Mesenchymal stem cell (in vitro differentiated cells and primary cell): ENCODE measurements at regions not wholly inside any gene's neighbourhood (a gene's known extent, or its start where the extent isn't known, plus 50 kb on each side); places are given as distances from the start of the nearest gene placed in this dataset.

ENCODE experiments used
- DNase-seq: peaks from one replicate; pipeline ENCODE4 v3.0.0-alpha.2; 2013
- H2AFZ ChIP-seq: one replicate; pipeline ENCODE4 v1.6.1; 2013; ENCODE audit warnings: low read depth, mild to moderate bottlenecking, control low read depth, inconsistent platforms, low read length, moderate library complexity
- H2AK5ac ChIP-seq: 2 replicates; pipeline ENCODE4 v1.6.1; 2013; ENCODE audit warnings: low read length, moderate library complexity, mild to moderate bottlenecking, inconsistent platforms; ENCODE audit not compliant: severe bottlenecking
- H2BK120ac ChIP-seq: one replicate; pipeline ENCODE4 v1.6.1; 2013; ENCODE audit warnings: low read depth, mild to moderate bottlenecking, inconsistent platforms, low read length, moderate library complexity
- H2BK12ac ChIP-seq, 2 experiments: one replicate each; pipeline ENCODE4 v1.6.1; 2013; ENCODE audit warnings: inconsistent platforms in 2 of 2, low read length in 2 of 2, mild to moderate bottlenecking in 2 of 2, moderate library complexity in 2 of 2, control low read depth in 1 of 2
- H2BK15ac ChIP-seq: one replicate; pipeline ENCODE4 v1.6.1; 2013; ENCODE audit warnings: mild to moderate bottlenecking, low read depth, inconsistent platforms; ENCODE audit not compliant: poor library complexity, severe bottlenecking
- H2BK5ac ChIP-seq: 2 replicates; pipeline ENCODE4 v1.6.1; 2013; ENCODE audit warnings: low read depth, mild to moderate bottlenecking, low read length, control low read depth, inconsistent platforms; ENCODE audit not compliant: poor library complexity, severe bottlenecking
- H3K14ac ChIP-seq, 2 experiments: one replicate each; pipeline ENCODE4 v1.6.1; 2013; ENCODE audit warnings: inconsistent platforms in 2 of 2, low read length in 2 of 2, control low read depth in 1 of 2, mild to moderate bottlenecking in 1 of 2, moderate library complexity in 1 of 2
- H3K18ac ChIP-seq, 2 experiments: one replicate each; pipeline ENCODE4 v1.6.1; 2013; ENCODE audit warnings: inconsistent platforms in 2 of 2, low read length in 2 of 2, control low read depth in 1 of 2, low read depth in 1 of 2, mild to moderate bottlenecking in 1 of 2
- H3K23ac ChIP-seq, 2 experiments: one replicate each; pipeline ENCODE4 v1.6.1; 2013; ENCODE audit warnings: inconsistent platforms in 2 of 2, low read length in 2 of 2, mild to moderate bottlenecking in 2 of 2, moderate library complexity in 2 of 2, control low read depth in 1 of 2
- H3K27ac ChIP-seq: 2 replicates; pipeline ENCODE4 v1.5.1; 2013; ENCODE audit warnings: mild to moderate bottlenecking, moderate library complexity, low read length, control low read depth, inconsistent platforms; ENCODE audit not compliant: poor library complexity, severe bottlenecking
- H3K27me3 ChIP-seq, 2 experiments: 2 replicates each; pipeline versions ENCODE4 v1.6.1 to v1.7.0; 2013; ENCODE audit warnings: low read length in 2 of 2, mild to moderate bottlenecking in 2 of 2, moderate library complexity in 2 of 2, control low read depth in 1 of 2, inconsistent platforms in 1 of 2; ENCODE audit not compliant: control insufficient read depth in 1 of 2, insufficient read depth in 1 of 2
- H3K36me3 ChIP-seq, 2 experiments: 2 replicates each; pipeline versions ENCODE4 v1.6.1 to v1.7.0; 2013; ENCODE audit warnings: low read length in 2 of 2, control low read depth in 1 of 2, inconsistent platforms in 1 of 2, low read depth in 1 of 2, mild to moderate bottlenecking in 1 of 2; ENCODE audit not compliant: insufficient read depth in 2 of 2, control insufficient read depth in 1 of 2
- H3K4ac ChIP-seq, 2 experiments: one replicate each; pipeline ENCODE4 v1.6.1; 2013; ENCODE audit warnings: inconsistent platforms in 2 of 2, low read length in 2 of 2, mild to moderate bottlenecking in 2 of 2, moderate library complexity in 2 of 2, control low read depth in 1 of 2, low read depth in 1 of 2
- H3K4me1 ChIP-seq: 2 replicates; pipeline ENCODE4 v1.6.1; 2013; ENCODE audit warnings: low read depth, low read length, control low read depth; ENCODE audit not compliant: control insufficient read depth, insufficient read depth
- H3K4me2 ChIP-seq: 2 replicates; pipeline ENCODE4 v1.6.1; 2013; ENCODE audit warnings: low read length, mild to moderate bottlenecking, inconsistent platforms; ENCODE audit not compliant: poor library complexity, severe bottlenecking
- H3K4me3 ChIP-seq, 2 experiments: 2 replicates each; pipeline versions ENCODE4 v1.5.1 to v1.7.0; 2013; ENCODE audit warnings: low read length in 2 of 2, mild to moderate bottlenecking in 2 of 2, control low read depth in 1 of 2, low read depth in 1 of 2; ENCODE audit not compliant: insufficient read depth in 1 of 2
- H3K79me1 ChIP-seq: replicated peaks from 2 replicates; pipeline ENCODE4 v1.6.1; 2013; ENCODE audit warnings: mild to moderate bottlenecking, control low read depth, low read length, inconsistent platforms; ENCODE audit not compliant: poor library complexity, severe bottlenecking
- H3K9ac ChIP-seq: 2 replicates; pipeline ENCODE4 v1.7.0; 2013; ENCODE audit warnings: mild to moderate bottlenecking, low read length, moderate library complexity
- H3K9me3 ChIP-seq: 2 replicates; pipeline ENCODE4 v1.7.0; 2013; ENCODE audit warnings: mild to moderate bottlenecking, low read length; ENCODE audit not compliant: control insufficient read depth
- H4K8ac ChIP-seq: one replicate; pipeline ENCODE4 v1.6.1; 2013; ENCODE audit warnings: inconsistent platforms, mild to moderate bottlenecking, low read length, moderate library complexity
- H4K91ac ChIP-seq: one replicate; pipeline ENCODE4 v1.6.1; 2013; ENCODE audit warnings: mild to moderate bottlenecking, low read length, inconsistent platforms
- WGBS: methylation state at CpG from one replicate; pipeline ENCODE4 v1.1.7; 2013; ENCODE audit warnings: mixed read lengths; 5-methylcytosine and 5-hydroxymethylcytosine counted together

- H3K27ac ChIP-seq = no peak overlapping the region
- no peak for DNase-seq
Observed at GRCh38 chr3:23108451-23109057, 94.6 kb upstream of the UBE2E2 start.

GRCh38 chr3:23111286-23111685 is 91.8 kb upstream of the UBE2E2 start:
- no peak overlapping the region for H2BK12ac ChIP-seq
- H2AK5ac ChIP-seq = no peak overlapping the region
- no peak overlapping the region for H3K4me2 ChIP-seq
- H4K8ac ChIP-seq = no peak overlapping the region
- H3K14ac ChIP-seq = no peak overlapping the region
- no peak for DNase-seq
- no peak overlapping the region for H2BK15ac ChIP-seq
- no peak overlapping the region for H3K4me3 ChIP-seq
- no peak overlapping the region for H3K4ac ChIP-seq
- no peak overlapping the region for H3K9ac ChIP-seq
- H3K23ac ChIP-seq = no peak overlapping the region
- WGBS = 88% methylated on average over 6 of the region's 6 CpGs
- H3K9me3 ChIP-seq = no peaks in the 10 kb centered on the region
- H3K27me3 ChIP-seq = no peaks in the 10 kb centered on the region
- no peak overlapping the region for H4K91ac ChIP-seq
- H3K4me1 ChIP-seq = no peaks in the 10 kb centered on the region
- H2BK5ac ChIP-seq = no peak overlapping the region
- no peak overlapping the region for H3K18ac ChIP-seq
- no peak overlapping the region for H2BK120ac ChIP-seq
- H2AFZ ChIP-seq = no peak overlapping the region
- no peaks in the 10 kb centered on the region for H3K79me1 ChIP-seq
- no peak overlapping the region for H3K27ac ChIP-seq
- no peaks in the 10 kb centered on the region for H3K36me3 ChIP-seq

More at GRCh38 chr3:23108451-23109057, 94.6 kb upstream of the UBE2E2 start:
- Histone ChIP-seq H3K4me1 (no peaks in the 10 kb centered on the region), H2AFZ (no peak overlapping the region), H3K9me3 (no peaks in the 10 kb centered on the region), H3K36me3 (no peaks in the 10 kb centered on the region), H2BK12ac (no peak overlapping the region), H2AK5ac (no peak overlapping the region), H3K23ac (no peak overlapping the region), H2BK15ac (no peak overlapping the region), H3K9ac (no peak overlapping the region), H3K79me1 (no peaks in the 10 kb centered on the region), H3K4ac (no peak overlapping the region), H3K18ac (no peak overlapping the region), H4K91ac (no peak overlapping the region), H2BK5ac (no peak overlapping the region), H3K14ac (no peak overlapping the region), H3K4me2 (no peak overlapping the region), H4K8ac (no peak overlapping the region), H3K4me3 (no peak overlapping the region), H3K27me3 (no peaks in the 10 kb centered on the region), H2BK120ac (no peak overlapping the region)
- 95% methylated on average over 2 of the region's 3 CpGs for WGBS

GRCh38 chr3:23111797-23112196 is 91.3 kb upstream of the UBE2E2 start:
- H3K14ac ChIP-seq = no peak overlapping the region
- H2BK5ac ChIP-seq = no peak overlapping the region
- H2BK120ac ChIP-seq = no peak overlapping the region
- H3K79me1 ChIP-seq = no peaks in the 10 kb centered on the region
- no peak overlapping the region for H4K8ac ChIP-seq
- no peaks in the 10 kb centered on the region for H3K36me3 ChIP-seq
- H3K4me3 ChIP-seq = no peak overlapping the region
- H4K91ac ChIP-seq = no peak overlapping the region
- no peak overlapping the region for H2BK12ac ChIP-seq
- no peak overlapping the region for H3K27ac ChIP-seq
- no peak overlapping the region for H3K23ac ChIP-seq
- WGBS = 100% methylated on average over 2 of the region's 3 CpGs
- H3K9me3 ChIP-seq = no peaks in the 10 kb centered on the region
- no peak overlapping the region for H3K18ac ChIP-seq
- H3K27me3 ChIP-seq = no peaks in the 10 kb centered on the region
- no peak overlapping the region for H2AFZ ChIP-seq
- no peak overlapping the region for H3K4ac ChIP-seq
- H3K9ac ChIP-seq = no peak overlapping the region
- no peak overlapping the region for H3K4me2 ChIP-seq
- no peak overlapping the region for H2AK5ac ChIP-seq
- no peak overlapping the region for H2BK15ac ChIP-seq
- H3K4me1 ChIP-seq = no peaks in the 10 kb centered on the region
- no peak for DNase-seq

- Histone ChIP-seq H3K36me3 (no peaks in the 10 kb centered on the region), H3K23ac (no peak overlapping the region), H3K4me2 (no peak overlapping the region), H2AFZ (no peak overlapping the region), H3K79me1 (no peaks in the 10 kb centered on the region), H2BK120ac (no peak overlapping the region), H3K18ac (no peak overlapping the region), H2BK12ac (no peak overlapping the region), H3K27me3 (no peaks in the 10 kb centered on the region), H2BK5ac (no peak overlapping the region), H3K27ac (no peak overlapping the region), H4K8ac (no peak overlapping the region), H4K91ac (no peak overlapping the region), H2BK15ac (no peak overlapping the region), H2AK5ac (no peak overlapping the region), H3K4ac (no peak overlapping the region), H3K9me3 (no peaks in the 10 kb centered on the region), H3K9ac (no peak overlapping the region), H3K4me3 (no peak overlapping the region), H3K4me1 (no peaks in the 10 kb centered on the region), H3K14ac (no peak overlapping the region)
- DNase-seq = no peak
- WGBS = 94% methylated on average over 1 of the region's 1 CpG
Observed at GRCh38 chr3:23112491-23112890, 90.6 kb upstream of the UBE2E2 start.
